ENCODE measurements at regions not wholly inside any gene's neighbourhood (a gene's known extent, or its start where the extent isn't known, plus 50 kb on each side); places are given as distances from the start of the nearest gene placed in this dataset.

DNA sequence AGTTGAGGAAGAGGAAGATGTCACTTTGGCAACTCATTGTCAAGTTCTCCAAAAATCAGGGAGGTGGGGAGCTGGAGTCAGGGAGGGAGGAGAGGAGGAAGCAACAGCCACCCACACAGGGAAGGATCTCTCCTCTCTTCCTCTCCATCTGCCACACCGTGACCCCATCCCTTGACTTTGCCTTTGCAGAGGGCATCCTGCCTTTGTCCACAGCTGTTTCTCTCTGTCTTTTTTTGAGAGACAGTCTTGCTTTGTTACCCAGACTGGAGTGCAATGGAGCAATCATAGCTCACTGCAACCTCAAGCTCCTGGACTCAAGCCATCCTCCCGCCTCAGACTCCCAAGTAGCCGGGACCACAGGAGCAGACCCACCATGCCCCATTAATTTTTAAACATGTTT, 276.0 kb downstream of the SHOX start:
- no peak overlapping the region for H3K9ac ChIP-seq (ENCODE audit: low read length)
- no peaks in the 10 kb centered on the region for H3K36me3 ChIP-seq (ENCODE audit: insufficient read depth, low read length)
- H3K4me3 Mint-ChIP-seq (ENCODE audit: unreplicated experiment), result no peak overlapping the region
- no peaks in the 10 kb centered on the region for H3K27me3 Mint-ChIP-seq (ENCODE audit: low read depth, unreplicated experiment)
- H3K27me3 ChIP-seq (ENCODE audit: insufficient read depth, low read length), result no peaks in the 10 kb centered on the region
- H3K27ac Mint-ChIP-seq (ENCODE audit: unreplicated experiment), result no peak overlapping the region
- no peak overlapping the region for H3K27ac ChIP-seq (ENCODE audit: low read depth, low read length)
- FAIRE-seq (no peak), DNase-seq (ENCODE audit: low read depth) (no peak)
- no peaks in the 10 kb centered on the region for H4K20me1 ChIP-seq (ENCODE audit: insufficient read depth, low read length)
- H3K4me1 ChIP-seq (ENCODE audit: insufficient read depth, low read length), result no peaks in the 10 kb centered on the region
- no peak overlapping the region for H2AFZ ChIP-seq (ENCODE audit: low read depth, low read length)
- H3K79me2 ChIP-seq (ENCODE audit: insufficient read depth, low read length), result no peaks in the 10 kb centered on the region
- H3K9me3 ChIP-seq (ENCODE audit: insufficient read depth, low read depth, low read length), result peaks cover 2% of the 10 kb centered on the region
- TF ChIP-seq, protein P1, sequence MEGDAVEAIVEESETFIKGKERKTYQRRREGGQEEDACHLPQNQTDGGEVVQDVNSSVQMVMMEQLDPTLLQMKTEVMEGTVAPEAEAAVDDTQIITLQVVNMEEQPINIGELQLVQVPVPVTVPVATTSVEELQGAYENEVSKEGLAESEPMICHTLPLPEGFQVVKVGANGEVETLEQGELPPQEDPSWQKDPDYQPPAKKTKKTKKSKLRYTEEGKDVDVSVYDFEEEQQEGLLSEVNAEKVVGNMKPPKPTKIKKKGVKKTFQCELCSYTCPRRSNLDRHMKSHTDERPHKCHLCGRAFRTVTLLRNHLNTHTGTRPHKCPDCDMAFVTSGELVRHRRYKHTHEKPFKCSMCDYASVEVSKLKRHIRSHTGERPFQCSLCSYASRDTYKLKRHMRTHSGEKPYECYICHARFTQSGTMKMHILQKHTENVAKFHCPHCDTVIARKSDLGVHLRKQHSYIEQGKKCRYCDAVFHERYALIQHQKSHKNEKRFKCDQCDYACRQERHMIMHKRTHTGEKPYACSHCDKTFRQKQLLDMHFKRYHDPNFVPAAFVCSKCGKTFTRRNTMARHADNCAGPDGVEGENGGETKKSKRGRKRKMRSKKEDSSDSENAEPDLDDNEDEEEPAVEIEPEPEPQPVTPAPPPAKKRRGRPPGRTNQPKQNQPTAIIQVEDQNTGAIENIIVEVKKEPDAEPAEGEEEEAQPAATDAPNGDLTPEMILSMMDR (IDR thresholded peaks at IDR 0.05; ENCODE audit: insufficient read depth, low read depth, low read length), result no peak
- no peak for TF ChIP-seq EZH2 (IDR thresholded peaks at IDR 0.05; ENCODE audit: insufficient read depth, low read length)
- H3K4me1 Mint-ChIP-seq (ENCODE audit: low read depth, unreplicated experiment), result no peaks in the 10 kb centered on the region
- peaks cover 3% of the 10 kb centered on the region for H3K9me3 Mint-ChIP-seq (ENCODE audit: unreplicated experiment)
- H3K4me2 ChIP-seq (ENCODE audit: low read length), result no peak overlapping the region
- H3K36me3 Mint-ChIP-seq (ENCODE audit: low read depth, unreplicated experiment), result no peaks in the 10 kb centered on the region
- H3K4me3 ChIP-seq (ENCODE audit: insufficient read depth, low read depth, low read length), result no peak overlapping the region

DNA sequence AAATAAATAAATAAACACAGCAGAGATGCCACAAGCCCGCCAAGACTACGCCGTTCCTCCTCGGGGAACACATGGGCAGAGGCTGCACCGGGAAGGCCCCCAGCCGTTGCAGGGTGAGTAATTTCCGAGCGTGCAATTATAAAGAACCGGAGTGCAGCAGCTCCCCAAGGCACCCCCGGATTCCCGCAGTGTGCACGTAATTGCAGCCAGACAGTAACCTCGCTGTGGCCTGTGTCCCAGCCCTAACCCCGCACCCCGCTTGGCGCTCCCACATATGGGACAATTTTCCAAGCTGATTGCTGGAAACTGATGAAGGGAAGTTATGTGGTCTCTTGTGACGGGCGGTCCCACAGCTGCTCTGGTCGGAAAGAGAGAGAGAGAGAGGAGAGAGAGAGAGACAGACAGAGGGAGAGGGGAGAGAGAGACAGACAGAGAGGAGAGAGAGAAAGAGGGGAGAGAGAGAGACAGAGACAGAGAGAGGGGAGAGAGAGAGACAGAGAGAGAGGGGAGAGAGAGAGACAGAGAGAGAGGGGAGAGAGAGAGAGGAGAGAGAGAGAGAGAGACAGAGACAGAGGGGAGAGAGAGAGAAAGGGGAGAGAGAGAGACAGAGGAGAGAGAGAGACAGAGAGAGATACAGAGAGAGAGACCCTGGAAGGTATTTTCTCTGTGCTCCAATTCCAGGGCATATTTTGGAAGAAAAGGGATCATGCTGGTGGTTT, 275.4 kb downstream of the SHOX start:
- H3K9ac ChIP-seq (ENCODE audit: low read length), result no peak overlapping the region
- H3K4me1 ChIP-seq (ENCODE audit: insufficient read depth, low read length), result no peaks in the 10 kb centered on the region
- H3K27me3 ChIP-seq (ENCODE audit: insufficient read depth, low read length), result no peaks in the 10 kb centered on the region
- no peak overlapping the region for H2AFZ ChIP-seq (ENCODE audit: low read depth, low read length)
- H3K36me3 ChIP-seq (ENCODE audit: insufficient read depth, low read length), result no peaks in the 10 kb centered on the region
- H3K4me3 ChIP-seq (ENCODE audit: insufficient read depth, low read depth, low read length), result no peak overlapping the region
- FAIRE-seq (no peak), DNase-seq (ENCODE audit: low read depth) (no peak)
- H3K36me3 Mint-ChIP-seq (ENCODE audit: low read depth, unreplicated experiment), result no peaks in the 10 kb centered on the region
- H3K27me3 Mint-ChIP-seq (ENCODE audit: low read depth, unreplicated experiment), result no peaks in the 10 kb centered on the region
- TF ChIP-seq EZH2 (IDR thresholded peaks at IDR 0.05; ENCODE audit: insufficient read depth, low read length), result no peak
- TF ChIP-seq, protein P1 (IDR thresholded peaks at IDR 0.05; ENCODE audit: insufficient read depth, low read depth, low read length), result no peak
- H3K27ac ChIP-seq (ENCODE audit: low read depth, low read length), result no peak overlapping the region
- H3K4me3 Mint-ChIP-seq (ENCODE audit: unreplicated experiment), result no peak overlapping the region
- no peaks in the 10 kb centered on the region for H3K9me3 ChIP-seq (ENCODE audit: insufficient read depth, low read depth, low read length)
- H3K9me3 Mint-ChIP-seq (ENCODE audit: unreplicated experiment), result peaks cover 3% of the 10 kb centered on the region
- no peaks in the 10 kb centered on the region for H3K79me2 ChIP-seq (ENCODE audit: insufficient read depth, low read length)
- H4K20me1 ChIP-seq (ENCODE audit: insufficient read depth, low read length), result no peaks in the 10 kb centered on the region
- no peak overlapping the region for H3K27ac Mint-ChIP-seq (ENCODE audit: unreplicated experiment)
- no peak overlapping the region for H3K4me2 ChIP-seq (ENCODE audit: low read length)
- no peaks in the 10 kb centered on the region for H3K4me1 Mint-ChIP-seq (ENCODE audit: low read depth, unreplicated experiment)

DNA sequence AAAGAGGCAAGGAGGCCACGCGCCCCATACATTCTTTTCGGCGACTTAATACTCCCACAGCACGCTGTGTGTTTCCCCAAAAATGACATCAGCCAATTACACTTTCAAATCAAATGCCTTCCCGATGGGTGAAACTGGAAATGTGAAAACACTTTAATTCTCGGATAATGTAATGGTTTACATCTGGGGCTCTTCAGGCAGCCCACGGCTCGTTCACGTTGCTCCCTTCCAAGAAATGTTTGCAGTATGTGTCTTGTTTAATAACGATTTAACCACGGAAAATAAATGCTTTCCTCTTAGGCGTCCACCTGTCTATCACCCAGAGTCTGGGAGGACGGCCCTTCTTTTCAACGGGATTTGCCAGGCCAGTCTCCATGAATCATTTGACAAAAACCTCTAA, 272.5 kb downstream of the SHOX start:
- Histone ChIP-seq H3K9ac (ENCODE audit: low read length) (no peak overlapping the region), H3K36me3 (ENCODE audit: insufficient read depth, low read length) (no peaks in the 10 kb centered on the region), H3K4me2 (ENCODE audit: low read length) (no peak overlapping the region), H3K4me3 (ENCODE audit: insufficient read depth, low read depth, low read length) (no peak overlapping the region), H3K9me3 (ENCODE audit: insufficient read depth, low read depth, low read length) (no peaks in the 10 kb centered on the region), H4K20me1 (ENCODE audit: insufficient read depth, low read length) (no peaks in the 10 kb centered on the region), H3K79me2 (ENCODE audit: insufficient read depth, low read length) (no peaks in the 10 kb centered on the region), H3K27ac (ENCODE audit: low read depth, low read length) (no peak overlapping the region), H3K4me1 (ENCODE audit: insufficient read depth, low read length) (no peaks in the 10 kb centered on the region), H2AFZ (ENCODE audit: low read depth, low read length) (no peak overlapping the region), H3K27me3 (ENCODE audit: insufficient read depth, low read length) (no peaks in the 10 kb centered on the region)
- H3K36me3 Mint-ChIP-seq (ENCODE audit: low read depth, unreplicated experiment), result no peaks in the 10 kb centered on the region
- TF ChIP-seq EZH2 (IDR thresholded peaks at IDR 0.05; ENCODE audit: insufficient read depth, low read length), result no peak
- TF ChIP-seq, protein P1 (IDR thresholded peaks at IDR 0.05; ENCODE audit: insufficient read depth, low read depth, low read length), result no peak
- DNase-seq (ENCODE audit: low read depth) (no peak), FAIRE-seq (no peak)
- H3K4me3 Mint-ChIP-seq (ENCODE audit: unreplicated experiment), result no peak overlapping the region
- no peak overlapping the region for H3K27ac Mint-ChIP-seq (ENCODE audit: unreplicated experiment)
- no peaks in the 10 kb centered on the region for H3K4me1 Mint-ChIP-seq (ENCODE audit: low read depth, unreplicated experiment)
- peaks cover 8% of the 10 kb centered on the region for H3K9me3 Mint-ChIP-seq (ENCODE audit: unreplicated experiment)
- H3K27me3 Mint-ChIP-seq (ENCODE audit: low read depth, unreplicated experiment), result no peaks in the 10 kb centered on the region
